ENCODE measurements at regions not wholly inside any gene's neighbourhood (a gene's known extent, or its start where the extent isn't known, plus 50 kb on each side); places are given as distances from the start of the nearest gene placed in this dataset.

GRCh38 chr3:86731501-86731901 lies 259.4 kb downstream of the VGLL3 start:
- no peak overlapping the region for H3K27ac ChIP-seq (ENCODE audit: low read length)
- DNase-seq = no peak

DNA sequence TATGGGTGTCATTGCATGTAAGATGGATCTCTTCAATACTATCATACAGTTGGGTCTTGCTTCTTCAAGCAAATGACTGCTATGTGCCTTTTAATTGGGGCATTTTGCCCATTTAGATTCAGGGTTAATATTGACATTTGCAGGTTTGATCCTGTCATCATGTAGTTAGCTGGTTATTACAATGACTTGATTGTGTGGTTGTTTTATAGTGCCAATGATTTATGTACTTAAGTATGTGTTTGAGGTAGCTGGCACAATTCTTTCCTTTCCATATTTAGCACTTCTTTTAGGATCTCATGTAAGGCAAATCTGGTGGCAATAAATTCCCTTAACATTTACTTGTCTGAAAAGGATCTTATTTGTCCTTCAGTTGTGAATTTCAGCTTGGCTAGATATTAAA lies 267.5 kb downstream of the VGLL3 start:
- Histone ChIP-seq H3K27ac (ENCODE audit: low read length) (no peak overlapping the region), H3K4me3 (ENCODE audit: low read length) (no peak overlapping the region), H3K27me3 (ENCODE audit: control insufficient read depth, insufficient read depth) (no peaks in the 10 kb centered on the region), H3K9me3 (ENCODE audit: control insufficient read depth, low read length) (no peaks in the 10 kb centered on the region), H3K4me1 (ENCODE audit: control insufficient read depth, insufficient read depth, low read length) (no peaks in the 10 kb centered on the region)
- DNase-seq (no peak), ATAC-seq (no peak)
- intact Hi-C loops (cut with DNase I) = no loop called here

More at GRCh38 chr3:86731501-86731901, 259.4 kb downstream of the VGLL3 start:
- intact Hi-C loops (cut with DNase I) = no loop called here
- no peaks in the 10 kb centered on the region for H3K27me3 ChIP-seq (ENCODE audit: control insufficient read depth, insufficient read depth)
- WGBS = 94% methylated on average over 21 of the region's 21 CpGs
- H3K9me3 ChIP-seq (ENCODE audit: control insufficient read depth, low read length) = no peaks in the 10 kb centered on the region
- no peak overlapping the region for H3K4me3 ChIP-seq (ENCODE audit: low read length)
- no peak for ATAC-seq
- H3K4me1 ChIP-seq (ENCODE audit: control insufficient read depth, insufficient read depth, low read length) = no peaks in the 10 kb centered on the region

DNA sequence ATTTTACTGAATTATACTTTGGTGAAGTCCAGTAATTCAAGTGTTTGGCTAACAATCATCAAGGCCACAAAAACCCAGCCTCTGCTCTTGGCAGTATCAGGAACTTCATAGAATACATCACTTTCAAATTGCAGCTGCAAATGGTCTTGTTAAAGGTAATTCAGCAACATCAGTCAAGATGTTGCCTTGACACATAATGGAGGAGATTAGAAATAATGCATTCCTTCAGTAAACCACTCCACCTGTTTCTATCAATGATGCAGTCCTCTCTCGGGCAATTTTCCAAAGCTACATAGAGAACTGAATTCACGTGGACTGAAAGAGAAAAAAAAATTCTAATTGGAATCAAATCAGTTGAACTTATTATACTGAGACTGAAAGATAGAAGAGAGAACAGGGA lies 279.3 kb downstream of the VGLL3 start:
- no peak for DNase-seq
- H3K9me3 ChIP-seq (ENCODE audit: control insufficient read depth, low read length) = no peaks in the 10 kb centered on the region
- intact Hi-C loops (cut with DNase I) = no loop called here
- H3K4me1 ChIP-seq (ENCODE audit: control insufficient read depth, insufficient read depth, low read length) = no peaks in the 10 kb centered on the region
- no peak overlapping the region for H3K27ac ChIP-seq (ENCODE audit: low read length)
- H3K4me3 ChIP-seq (ENCODE audit: low read length) = no peak overlapping the region
- no peak for ATAC-seq
- WGBS = 63% methylated on average over 2 of the region's 2 CpGs
- H3K27me3 ChIP-seq (ENCODE audit: control insufficient read depth, insufficient read depth) = no peaks in the 10 kb centered on the region

DNA sequence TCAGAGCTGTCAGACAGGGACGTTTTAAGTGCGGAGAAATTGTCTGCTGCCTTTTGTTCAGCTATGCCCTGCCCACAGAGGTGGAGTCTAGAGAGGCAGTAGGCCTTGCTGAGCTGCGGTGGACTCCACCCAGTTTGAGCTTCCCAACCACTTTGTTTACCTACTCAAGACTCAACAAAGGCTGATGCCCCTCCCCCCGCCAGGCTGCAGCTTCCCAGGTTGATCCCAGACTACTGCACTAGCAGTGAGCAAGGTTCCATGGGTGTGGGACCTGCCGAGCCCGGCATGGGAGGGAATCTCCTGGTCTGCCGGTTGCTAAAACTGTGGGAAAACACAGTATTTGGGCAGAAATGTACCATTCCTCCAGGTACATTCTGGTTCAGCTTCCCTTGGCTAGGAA lies 282.1 kb downstream of the VGLL3 start:
- Histone ChIP-seq H3K4me3 (ENCODE audit: low read length) (no peak overlapping the region), H3K4me1 (ENCODE audit: control insufficient read depth, insufficient read depth, low read length) (no peaks in the 10 kb centered on the region), H3K27ac (ENCODE audit: low read length) (no peak overlapping the region), H3K9me3 (ENCODE audit: control insufficient read depth, low read length) (no peaks in the 10 kb centered on the region), H3K27me3 (ENCODE audit: control insufficient read depth, insufficient read depth) (no peaks in the 10 kb centered on the region)
- intact Hi-C loops (cut with DNase I) = no loop called here
- peak in 1 of 3 donors; percentile 15 for DNase-seq
- WGBS = 83% methylated on average over 7 of the region's 7 CpGs
- no peak for ATAC-seq

- H3K9me3 ChIP-seq (ENCODE audit: control insufficient read depth, low read length) = no peaks in the 10 kb centered on the region
- no peak overlapping the region for H3K4me3 ChIP-seq (ENCODE audit: low read length)
- no peaks in the 10 kb centered on the region for H3K4me1 ChIP-seq (ENCODE audit: control insufficient read depth, insufficient read depth, low read length)
- intact Hi-C loops (cut with DNase I) = no loop called here
- no peak overlapping the region for H3K27ac ChIP-seq (ENCODE audit: low read length)
- no peaks in the 10 kb centered on the region for H3K27me3 ChIP-seq (ENCODE audit: control insufficient read depth, insufficient read depth)
- no peak for DNase-seq
- ATAC-seq = no peak
- 18% methylated on average over 1 of the region's 1 CpG for whole genome bisulfite sequencing
These were observed 288.5 kb downstream of the VGLL3 start for GRCh38 chr3:86702381-86702958.

- no peaks in the 10 kb centered on the region for H3K27me3 ChIP-seq (ENCODE audit: control insufficient read depth, insufficient read depth)
- 78% methylated on average over 5 of the region's 5 CpGs for WGBS
These were observed 295.2 kb downstream of the VGLL3 start for GRCh38 chr3:86695752-86696151.

GRCh38 chr3:86673991-86674390 lies 317.0 kb downstream of the VGLL3 start:
- intact Hi-C loops (cut with DNase I) = no loop called here
- no peaks in the 10 kb centered on the region for H3K27me3 ChIP-seq (ENCODE audit: control insufficient read depth, insufficient read depth)
- no peak for ATAC-seq
- no peaks in the 10 kb centered on the region for H3K4me1 ChIP-seq (ENCODE audit: control insufficient read depth, insufficient read depth, low read length)
- no peak for DNase-seq
- no peak overlapping the region for H3K27ac ChIP-seq (ENCODE audit: low read length)
- H3K9me3 ChIP-seq (ENCODE audit: control insufficient read depth, low read length) = no peaks in the 10 kb centered on the region
- H3K4me3 ChIP-seq (ENCODE audit: low read length) = no peak overlapping the region

More at GRCh38 chr3:86695752-86696151, 295.2 kb downstream of the VGLL3 start:
- Histone ChIP-seq H3K4me1 (ENCODE audit: control insufficient read depth, insufficient read depth, low read length) (no peaks in the 10 kb centered on the region), H3K4me3 (ENCODE audit: low read length) (no peak overlapping the region), H3K27ac (ENCODE audit: low read length) (no peak overlapping the region), H3K9me3 (ENCODE audit: control insufficient read depth, low read length) (no peaks in the 10 kb centered on the region)
- DNase-seq (no peak), ATAC-seq (no peak)
- intact Hi-C loops (cut with DNase I) = no loop called here

GRCh38 chr3:86661817-86662216 lies 329.1 kb downstream of the VGLL3 start:
- H3K4me3 ChIP-seq (ENCODE audit: low read length) = no peak overlapping the region
- no peaks in the 10 kb centered on the region for H3K27me3 ChIP-seq (ENCODE audit: control insufficient read depth, insufficient read depth)
- no peaks in the 10 kb centered on the region for H3K4me1 ChIP-seq (ENCODE audit: control insufficient read depth, insufficient read depth, low read length)
- intact Hi-C loops (cut with DNase I) = no loop called here
- ATAC-seq (no peak), DNase-seq (no peak)
- H3K27ac ChIP-seq (ENCODE audit: low read length) = no peak overlapping the region
- 70% methylated on average over 2 of the region's 2 CpGs for WGBS
- H3K9me3 ChIP-seq (ENCODE audit: control insufficient read depth, low read length) = no peaks in the 10 kb centered on the region

GRCh38 chr3:86658876-86659275 lies 332.1 kb downstream of the VGLL3 start:
- H3K27me3 ChIP-seq (ENCODE audit: control insufficient read depth, insufficient read depth) = no peaks in the 10 kb centered on the region
- H3K27ac ChIP-seq (ENCODE audit: low read length) = no peak overlapping the region
- H3K4me1 ChIP-seq (ENCODE audit: control insufficient read depth, insufficient read depth, low read length) = no peaks in the 10 kb centered on the region
- no peak for ATAC-seq
- no peak for DNase-seq
- no peaks in the 10 kb centered on the region for H3K9me3 ChIP-seq (ENCODE audit: control insufficient read depth, low read length)
- intact Hi-C loops (cut with DNase I) = no loop called here
- no peak overlapping the region for H3K4me3 ChIP-seq (ENCODE audit: low read length)
- 40% methylated on average over 1 of the region's 1 CpG for WGBS

DNA sequence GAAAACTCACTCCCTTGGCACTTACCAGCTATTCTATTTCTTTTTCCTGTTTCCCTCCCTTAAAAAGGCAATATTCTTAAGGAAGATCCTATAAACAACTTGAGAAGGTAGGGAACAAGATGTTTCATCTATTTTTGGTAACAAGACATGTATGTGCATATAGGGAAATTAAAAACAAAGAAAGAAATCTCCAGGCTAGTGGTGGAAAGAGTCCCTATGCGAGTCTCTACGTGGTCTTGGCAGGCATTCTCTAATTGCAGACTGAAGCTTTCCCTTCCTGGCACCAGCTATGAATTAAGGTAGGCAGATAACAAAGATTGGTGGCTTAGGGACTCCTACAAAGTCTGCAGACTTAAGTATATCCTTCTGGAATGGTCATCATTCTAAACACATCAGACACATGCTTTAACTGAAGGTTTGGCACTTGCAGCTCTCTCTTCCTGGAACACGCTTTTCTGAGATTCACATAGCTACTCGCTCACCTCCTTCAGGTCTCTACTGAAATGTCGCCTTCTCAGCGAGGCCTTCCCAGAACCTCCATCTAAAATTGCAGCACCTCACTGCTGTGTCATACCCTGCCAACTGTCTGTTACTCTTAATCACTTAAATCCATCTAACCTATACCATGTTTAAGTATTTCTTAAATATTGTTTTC lies 336.0 kb downstream of the VGLL3 start:
- 77% methylated on average over 6 of the region's 6 CpGs for WGBS
- DNase-seq (no peak), ATAC-seq (no peak)
- Histone ChIP-seq H3K4me3 (ENCODE audit: low read length) (no peak overlapping the region), H3K9me3 (ENCODE audit: control insufficient read depth, low read length) (no peaks in the 10 kb centered on the region), H3K27ac (ENCODE audit: low read length) (no peak overlapping the region), H3K27me3 (ENCODE audit: control insufficient read depth, insufficient read depth) (no peaks in the 10 kb centered on the region), H3K4me1 (ENCODE audit: control insufficient read depth, insufficient read depth, low read length) (no peaks in the 10 kb centered on the region)
- intact Hi-C loops (cut with DNase I) = no loop called here

- no peaks in the 10 kb centered on the region for H3K9me3 ChIP-seq (ENCODE audit: control insufficient read depth, low read length)
- intact Hi-C loops (cut with DNase I) = no loop called here
- H3K27ac ChIP-seq (ENCODE audit: low read length) = no peak overlapping the region
- 52% methylated on average over 6 of the region's 6 CpGs for WGBS
- no peaks in the 10 kb centered on the region for H3K4me1 ChIP-seq (ENCODE audit: control insufficient read depth, insufficient read depth, low read length)
- DNase-seq (no peak), ATAC-seq (no peak)
- H3K27me3 ChIP-seq (ENCODE audit: control insufficient read depth, insufficient read depth) = no peaks in the 10 kb centered on the region
- H3K4me3 ChIP-seq (ENCODE audit: low read length) = no peak overlapping the region
These were observed 337.2 kb downstream of the VGLL3 start for GRCh38 chr3:86653661-86654205.

All from right cardiac atrium (tissue), 5 donors.